OCI-LY1 (cell line): ENCODE measurements at regions not wholly inside any gene's neighbourhood (a gene's known extent, or its start where the extent isn't known, plus 50 kb on each side); places are given as distances from the start of the nearest gene placed in this dataset.

Source experiments
- H2AFZ ChIP-seq: fragments of 200-600 bp; sonication (generic), shearing (Covaris generic); 2 replicates; pipeline ENCODE4 v1.6.0; 2014; ENCODE audit warnings: antibody characterized with exemption, mild to moderate bottlenecking, low read length
- H3F3A ChIP-seq: fragments of 200-600 bp; sonication (generic), shearing (Covaris generic); 2 replicates; pipeline ENCODE4 v1.6.0; 2014; ENCODE audit warnings: mild to moderate bottlenecking, antibody characterized with exemption, low read length, moderate library complexity; ENCODE audit not compliant: insufficient read depth
- H3K27ac ChIP-seq: fragments of 200-600 bp; sonication (generic); 2 replicates; pipeline ENCODE4 v1.5.1; 2014; ENCODE audit warnings: low read length, mixed run types, mild to moderate bottlenecking, low read depth; ENCODE audit not compliant: poor library complexity, severe bottlenecking
- H3K27me3 ChIP-seq: fragments of 200-600 bp; sonication (generic); 2 replicates; pipeline ENCODE4 v1.6.0; 2014; ENCODE audit warnings: antibody characterized with exemption, mild to moderate bottlenecking, low read length, moderate library complexity; ENCODE audit not compliant: insufficient read depth
- H3K36me3 ChIP-seq: fragments of 200-600 bp; sonication (generic); 2 replicates; pipeline ENCODE4 v1.6.1; 2014; ENCODE audit warnings: mild to moderate bottlenecking, antibody characterized with exemption, low read length, moderate library complexity, mixed read lengths; ENCODE audit not compliant: insufficient read depth
- H3K4me1 ChIP-seq: fragments of 200-600 bp; sonication (generic); 2 replicates; pipeline ENCODE4 v1.5.1; 2014; ENCODE audit warnings: mild to moderate bottlenecking, low read length, moderate library complexity; ENCODE audit not compliant: insufficient read depth, severe bottlenecking
- H3K4me2 ChIP-seq: fragments of 200-600 bp; sonication (generic), shearing (Covaris generic); 2 replicates; pipeline ENCODE4 v1.6.1; 2014; ENCODE audit warnings: low read length
- H3K4me3 ChIP-seq: fragments of 200-600 bp; sonication (generic); 2 replicates; pipeline ENCODE4 v1.5.1; 2014; ENCODE audit warnings: low read length, low read depth, mild to moderate bottlenecking, mixed read lengths; ENCODE audit not compliant: poor library complexity, severe bottlenecking
- H3K79me2 ChIP-seq: fragments of 200-600 bp; shearing (Covaris generic); 2 replicates; pipeline ENCODE4 v1.6.1; 2016; ENCODE audit warnings: mixed run types, low read length, mixed read lengths; ENCODE audit not compliant: insufficient read depth
- H3K9ac ChIP-seq: fragments of 200-600 bp; sonication (generic), shearing (Covaris generic); 2 replicates; pipeline ENCODE4 v1.6.1; 2014; ENCODE audit warnings: mild to moderate bottlenecking, low read length, mixed read lengths
- H3K9me2 ChIP-seq: fragments of 200-600 bp; sonication (generic), shearing (Covaris generic); 2 replicates; pipeline ENCODE4 v1.6.1; 2014; ENCODE audit warnings: low read depth, mild to moderate bottlenecking, low read length, mixed read lengths
- H3K9me3 ChIP-seq: fragments of 200-600 bp; shearing (Covaris generic); 2 replicates; pipeline ENCODE4 v1.6.1; 2014; ENCODE audit warnings: low read length, mixed read lengths
- H4K20me1 ChIP-seq: fragments of 200-600 bp; sonication (generic), shearing (Covaris generic); 2 replicates; pipeline ENCODE4 v1.6.0; 2016; ENCODE audit warnings: mild to moderate bottlenecking, low read length; ENCODE audit not compliant: insufficient read depth
- EZH2 ChIP-seq: fragments of 200-600 bp; sonication (generic), shearing (Covaris generic); IDR thresholded peaks from 2 replicates; pipeline ENCODE4 v1.8.0; 2017; ENCODE audit warnings: borderline replicate concordance, mixed run types, mild to moderate bottlenecking, antibody characterized with exemption, low read length, moderate library complexity, mixed read lengths
- TF ChIP-seq, protein P1 (sequence below): fragments of 200-600 bp; sonication (generic), shearing (Covaris generic); IDR thresholded peaks from 2 replicates; pipeline ENCODE4 v1.5.1; 2017; ENCODE audit warnings: mild to moderate bottlenecking, antibody characterized with exemption, low read length, moderate library complexity, mixed read lengths

DNA sequence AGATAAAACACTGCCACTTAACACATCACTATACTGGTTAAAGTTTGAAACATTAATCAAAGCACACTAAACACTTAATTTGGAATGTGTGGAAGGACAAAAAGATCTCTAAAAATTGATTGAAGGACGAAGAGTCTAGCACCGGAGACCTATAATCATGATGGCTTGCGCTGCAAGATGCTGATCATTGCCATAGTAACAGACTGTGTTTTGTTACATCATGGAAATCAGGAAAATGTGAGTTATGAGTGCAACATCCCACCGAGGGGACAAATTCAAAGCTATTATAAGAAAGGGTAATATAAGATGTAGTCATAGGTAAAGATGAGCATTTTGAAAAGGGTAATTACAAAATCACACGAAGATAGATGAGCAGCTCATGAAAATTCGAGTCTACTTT, 278.8 kb upstream of the CTNND2 start:
- H3K9me2 ChIP-seq: no peaks in the 10 kb centered on the region
- TF ChIP-seq EZH2: no peak
- TF ChIP-seq, protein P1, sequence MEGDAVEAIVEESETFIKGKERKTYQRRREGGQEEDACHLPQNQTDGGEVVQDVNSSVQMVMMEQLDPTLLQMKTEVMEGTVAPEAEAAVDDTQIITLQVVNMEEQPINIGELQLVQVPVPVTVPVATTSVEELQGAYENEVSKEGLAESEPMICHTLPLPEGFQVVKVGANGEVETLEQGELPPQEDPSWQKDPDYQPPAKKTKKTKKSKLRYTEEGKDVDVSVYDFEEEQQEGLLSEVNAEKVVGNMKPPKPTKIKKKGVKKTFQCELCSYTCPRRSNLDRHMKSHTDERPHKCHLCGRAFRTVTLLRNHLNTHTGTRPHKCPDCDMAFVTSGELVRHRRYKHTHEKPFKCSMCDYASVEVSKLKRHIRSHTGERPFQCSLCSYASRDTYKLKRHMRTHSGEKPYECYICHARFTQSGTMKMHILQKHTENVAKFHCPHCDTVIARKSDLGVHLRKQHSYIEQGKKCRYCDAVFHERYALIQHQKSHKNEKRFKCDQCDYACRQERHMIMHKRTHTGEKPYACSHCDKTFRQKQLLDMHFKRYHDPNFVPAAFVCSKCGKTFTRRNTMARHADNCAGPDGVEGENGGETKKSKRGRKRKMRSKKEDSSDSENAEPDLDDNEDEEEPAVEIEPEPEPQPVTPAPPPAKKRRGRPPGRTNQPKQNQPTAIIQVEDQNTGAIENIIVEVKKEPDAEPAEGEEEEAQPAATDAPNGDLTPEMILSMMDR: no peak
- no peak overlapping the region for H3K27ac ChIP-seq
- no peaks in the 10 kb centered on the region for H3K4me1 ChIP-seq
- H2AFZ ChIP-seq: no peak overlapping the region
- no peaks in the 10 kb centered on the region for H3K36me3 ChIP-seq
- no peaks in the 10 kb centered on the region for H3K9me3 ChIP-seq
- no peaks in the 10 kb centered on the region for H4K20me1 ChIP-seq
- no peak overlapping the region for H3K9ac ChIP-seq
- H3K79me2 ChIP-seq: no peaks in the 10 kb centered on the region
- no peaks in the 10 kb centered on the region for H3K27me3 ChIP-seq
- H3F3A ChIP-seq: no peaks in the 10 kb centered on the region
- no peak overlapping the region for H3K4me2 ChIP-seq
- H3K4me3 ChIP-seq: no peak overlapping the region

DNA sequence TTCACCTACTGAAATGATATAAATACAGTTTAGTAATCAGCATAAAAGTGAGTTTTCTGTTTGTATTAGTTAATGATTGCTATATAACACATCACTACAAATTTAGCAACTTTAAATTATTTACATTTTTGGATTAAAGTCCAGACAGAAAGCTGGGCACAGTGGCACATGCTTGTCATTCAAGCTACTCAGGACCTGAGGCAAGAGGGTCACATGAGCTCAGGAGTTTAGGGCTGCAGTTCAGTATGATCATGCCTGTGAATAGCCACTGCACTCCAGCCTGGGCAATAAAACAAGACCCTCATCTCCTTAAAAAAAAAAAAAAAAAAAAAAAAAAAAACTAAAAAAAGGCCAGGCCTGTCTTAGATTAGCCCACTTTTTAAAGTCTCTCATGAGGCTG, 273.6 kb upstream of the CTNND2 start:
- Histone ChIP-seq H3K9ac (no peak overlapping the region), H2AFZ (no peak overlapping the region)

DNA sequence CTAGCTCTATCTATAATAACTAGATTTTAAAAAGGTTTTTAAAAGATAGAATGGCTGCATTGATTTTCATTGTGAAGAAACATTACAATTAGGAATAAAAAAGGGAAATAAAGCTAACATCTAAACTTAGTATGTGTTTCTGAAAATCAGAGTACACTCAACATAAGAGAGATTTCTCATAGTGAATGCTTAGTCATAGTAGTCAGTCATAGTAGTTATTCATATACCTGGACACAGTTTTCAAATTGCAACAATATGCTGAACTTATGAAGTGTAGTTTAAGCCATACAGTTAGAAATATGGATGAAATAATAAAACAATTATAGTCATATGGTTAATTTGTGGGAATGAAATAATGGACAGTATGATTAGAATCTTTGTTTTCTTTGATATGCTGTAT, 273.0 kb upstream of the CTNND2 start:
- TF ChIP-seq, protein P1: no peak
- no peak for TF ChIP-seq EZH2
- no peak overlapping the region for H3K4me3 ChIP-seq

More for the DNA sequence above, 273.6 kb upstream of the CTNND2 start:
- no peak overlapping the region for H3K4me2 ChIP-seq
- no peak overlapping the region for H3K27ac ChIP-seq
- H3K4me3 ChIP-seq: no peak overlapping the region
- H3K36me3 ChIP-seq: no peaks in the 10 kb centered on the region
- no peaks in the 10 kb centered on the region for H3K9me3 ChIP-seq
- H3K9me2 ChIP-seq: no peaks in the 10 kb centered on the region; the same call in 1 of the 2 replicates
- H3K79me2 ChIP-seq: no peaks in the 10 kb centered on the region
- no peaks in the 10 kb centered on the region for H3K4me1 ChIP-seq
- H3K27me3 ChIP-seq: no peaks in the 10 kb centered on the region
- TF ChIP-seq, protein P1: no peak
- TF ChIP-seq EZH2: no peak
- no peaks in the 10 kb centered on the region for H4K20me1 ChIP-seq
- H3F3A ChIP-seq: no peaks in the 10 kb centered on the region

More for the DNA sequence above, 273.0 kb upstream of the CTNND2 start:
- no peaks in the 10 kb centered on the region for H3F3A ChIP-seq
- no peaks in the 10 kb centered on the region; the same call in 1 of the 2 replicates for H3K9me2 ChIP-seq
- no peaks in the 10 kb centered on the region for H3K79me2 ChIP-seq
- no peaks in the 10 kb centered on the region for H3K9me3 ChIP-seq
- no peaks in the 10 kb centered on the region for H3K27me3 ChIP-seq
- H3K4me1 ChIP-seq: no peaks in the 10 kb centered on the region
- no peak overlapping the region for H3K27ac ChIP-seq
- H3K9ac ChIP-seq: no peak overlapping the region
- no peaks in the 10 kb centered on the region for H4K20me1 ChIP-seq
- H3K4me2 ChIP-seq: no peak overlapping the region
- no peak overlapping the region for H2AFZ ChIP-seq
- H3K36me3 ChIP-seq: no peaks in the 10 kb centered on the region
